ENCODE measurements at regions not wholly inside any gene's neighbourhood (a gene's known extent, or its start where the extent isn't known, plus 50 kb on each side); places are given as distances from the start of the nearest gene placed in this dataset.

GRCh38 chr14:55741240-55741639 lies 161.2 kb downstream of the KTN1 start:
- H3K14ac ChIP-seq (replicated peaks; ENCODE audit: low read depth, low read length), result no peak overlapping the region
- no peak overlapping the region for H3K27ac ChIP-seq (ENCODE audit: insufficient read depth, low read length)
- no peak overlapping the region for H2AK9ac ChIP-seq (replicated peaks; ENCODE audit: low read depth, low read length, poor library complexity)
- no peak for DNase-seq
- H3K9me1 ChIP-seq (ENCODE audit: insufficient read depth, low read length), result 0 out of 2 replicates have a peak, but pooled peaks cover 4% of the 10 kb centered on the region
- dilution Hi-C loops (cut with HindIII; ENCODE audit: low sequenced_read_pairs, unreplicated experiment), result no loop called here
- H2AFZ ChIP-seq (replicated peaks; ENCODE audit: low read length, poor library complexity), result no peak overlapping the region
- no peak overlapping the region for H3K4ac ChIP-seq (ENCODE audit: low read depth, low read length)
- H2BK5ac ChIP-seq (ENCODE audit: low read depth, low read length, poor library complexity, severe bottlenecking), result no peak overlapping the region
- ChIA-PET CTCF (no interaction called here), POLR2A (ENCODE audit: unreplicated experiment) (no interaction called here)
- in situ Hi-C loops (cut with MboI; ENCODE audit: low sequenced_read_pairs), result no loop called here
- no peak overlapping the region for H3K4me3 ChIP-seq (ENCODE audit: insufficient read depth, low read depth, low read length)
- no TSS peak for BruUV-seq (replicated peaks)
- H4K91ac ChIP-seq (ENCODE audit: insufficient read depth, low read depth, low read length), result no peak overlapping the region
- no peak overlapping the region for H4K5ac ChIP-seq (ENCODE audit: low read depth, low read length)
- intact Hi-C loops (cut with micrococcal nuclease), result no loop called here
- H2AK5ac ChIP-seq (ENCODE audit: low read depth, low read length), result no peak overlapping the region
- no CpG with 5 or more reads among the region's 5 CpGs for WGBS, 2 experiments (ENCODE audit: extremely low coverage in 2 of 2, insufficient read length in 1 of 2)
- no peak overlapping the region for H3K23ac ChIP-seq (ENCODE audit: low read depth, low read length)
- H3K27me3 ChIP-seq (ENCODE audit: control insufficient read depth, insufficient read depth, low read length), result peaks cover 4% of the 10 kb centered on the region
- H3K4me2 ChIP-seq (ENCODE audit: low read depth, low read length), result no peak overlapping the region
- H3K36me3 ChIP-seq (ENCODE audit: control insufficient read depth, insufficient read depth, low read length), result no peaks in the 10 kb centered on the region
- no peak for ATAC-seq (ENCODE audit: low read depth)
- no peak overlapping the region for H3K56ac ChIP-seq (ENCODE audit: extremely low read depth, insufficient read depth, low read length)
- no peak overlapping the region for H3K9ac ChIP-seq (ENCODE audit: low read depth, low read length)
- no peak overlapping the region for H2BK15ac ChIP-seq (ENCODE audit: low read depth, low read length)
- no peaks in the 10 kb centered on the region for H3K9me3 ChIP-seq (ENCODE audit: control insufficient read depth, insufficient read depth, low read length)
- no peaks in the 10 kb centered on the region for H3K4me1 ChIP-seq (ENCODE audit: control insufficient read depth, insufficient read depth, low read length)
- no peak overlapping the region for H2BK120ac ChIP-seq (ENCODE audit: low read depth, low read length)
- TF ChIP-seq MAFK (IDR thresholded peaks at IDR 0.05; ENCODE audit: low read depth, low read length), result no peak
- no peak for TF ChIP-seq POLR2A (IDR thresholded peaks at IDR 0.05; ENCODE audit: low read depth, low read length)
- no peak for TF ChIP-seq NFE2L2 (IDR thresholded peaks at IDR 0.05; ENCODE audit: low read depth, low read length)
- TF ChIP-seq, protein P1, sequence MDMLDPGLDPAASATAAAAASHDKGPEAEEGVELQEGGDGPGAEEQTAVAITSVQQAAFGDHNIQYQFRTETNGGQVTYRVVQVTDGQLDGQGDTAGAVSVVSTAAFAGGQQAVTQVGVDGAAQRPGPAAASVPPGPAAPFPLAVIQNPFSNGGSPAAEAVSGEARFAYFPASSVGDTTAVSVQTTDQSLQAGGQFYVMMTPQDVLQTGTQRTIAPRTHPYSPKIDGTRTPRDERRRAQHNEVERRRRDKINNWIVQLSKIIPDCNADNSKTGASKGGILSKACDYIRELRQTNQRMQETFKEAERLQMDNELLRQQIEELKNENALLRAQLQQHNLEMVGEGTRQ (IDR thresholded peaks at IDR 0.05; ENCODE audit: low read depth, low read length), result no peak
- no peak for TF ChIP-seq RCOR1 (IDR thresholded peaks at IDR 0.05; ENCODE audit: insufficient replicate concordance, low read length)
- TF ChIP-seq CTCF (conservative IDR thresholded peaks at IDR 0.05; ENCODE audit: low read depth, low read length), result no peak
- TF ChIP-seq MAZ (IDR thresholded peaks at IDR 0.05; ENCODE audit: borderline replicate concordance, low read depth, low read length), result no peak
- no peak for TF ChIP-seq MXI1 (IDR thresholded peaks at IDR 0.05; ENCODE audit: borderline replicate concordance, low read depth, low read length)
- no peak for TF ChIP-seq RFX5 (IDR thresholded peaks at IDR 0.05; ENCODE audit: low read depth, low read length)
- no peak for TF ChIP-seq RAD21 (IDR thresholded peaks at IDR 0.05; ENCODE audit: low read length)
- TF ChIP-seq FOS (IDR thresholded peaks at IDR 0.05; ENCODE audit: low read depth, low read length), result no peak
- no peak for TF ChIP-seq SMC3 (IDR thresholded peaks at IDR 0.05; ENCODE audit: low read depth, low read length)
- no peak for TF ChIP-seq ELK1 (IDR thresholded peaks at IDR 0.05; ENCODE audit: borderline replicate concordance, low read depth, low read length)
- no peak overlapping the region for H2BK20ac ChIP-seq (ENCODE audit: low read depth, low read length)
- no peak overlapping the region for H4K8ac ChIP-seq (ENCODE audit: low read depth in 2 of 2, low read length in 2 of 2)
- H4K20me1 ChIP-seq (ENCODE audit: insufficient read depth, low read length), result no peaks in the 10 kb centered on the region
- H3K18ac ChIP-seq (ENCODE audit: low read depth, low read length), result no peak overlapping the region
- no peaks in the 10 kb centered on the region for H3K79me1 ChIP-seq (ENCODE audit: low read depth in 1 of 2, low read length in 2 of 2)
